NCI-H82 treated with DMSO at 0.1 percent for 48 hours (cell line): ENCODE measurements at regions not wholly inside any gene's neighbourhood (a gene's known extent, or its start where the extent isn't known, plus 50 kb on each side); places are given as distances from the start of the nearest gene placed in this dataset.
"Not testable (repeated sequence)": the region's sequence is repeated elsewhere in the genome, so short reads cannot be mapped to it uniquely, and the experiment has no call there.

Experiments
- DNase-seq: peaks from one replicate; lab custom pipeline; 2025; ENCODE audit not compliant: unreplicated experiment; lab: John Stamatoyannopoulos, UW

- not testable (repeated sequence) for DNase-seq
Measured at GRCh38 chr2:111441614-111442013, 320.9 kb downstream of the BCL2L11 start.

- not testable (repeated sequence) for DNase-seq
Measured at GRCh38 chr2:111442767-111443454, 322.2 kb downstream of the BCL2L11 start.

GRCh38 chr2:111444516-111444915 lies 323.8 kb downstream of the BCL2L11 start:
- not testable (repeated sequence) for DNase-seq

GRCh38 chr2:111445191-111445929 lies 324.6 kb downstream of the BCL2L11 start:
- not testable (repeated sequence) for DNase-seq

- DNase-seq = not testable (repeated sequence)
Measured at GRCh38 chr2:111445941-111446340, 325.2 kb downstream of the BCL2L11 start.

- not testable (repeated sequence) for DNase-seq
Measured at GRCh38 chr2:111447482-111447881, 326.8 kb downstream of the BCL2L11 start.

GRCh38 chr2:111448796-111449195 lies 328.1 kb downstream of the BCL2L11 start:
- DNase-seq = not testable (repeated sequence)

GRCh38 chr2:111450526-111450925 lies 329.8 kb downstream of the BCL2L11 start:
- DNase-seq = not testable (repeated sequence)

- DNase-seq = not testable (repeated sequence)
Measured at GRCh38 chr2:111451692-111452199, 331.0 kb downstream of the BCL2L11 start.

GRCh38 chr2:111452208-111452607 lies 331.5 kb downstream of the BCL2L11 start:
- DNase-seq = not testable (repeated sequence)

- DNase-seq = not testable (repeated sequence)
Measured at GRCh38 chr2:111453308-111453707, 332.6 kb downstream of the BCL2L11 start.

GRCh38 chr2:111453816-111454215 lies 333.1 kb downstream of the BCL2L11 start:
- DNase-seq = not testable (repeated sequence)

GRCh38 chr2:111454404-111454803 lies 333.7 kb downstream of the BCL2L11 start:
- not testable (repeated sequence) for DNase-seq

- not testable (repeated sequence) for DNase-seq
Measured at GRCh38 chr2:111455016-111456015, 334.6 kb downstream of the BCL2L11 start.

- DNase-seq = not testable (repeated sequence)
Measured at GRCh38 chr2:111457191-111457590, 336.5 kb downstream of the BCL2L11 start.

GRCh38 chr2:111460901-111461300 lies 340.2 kb downstream of the BCL2L11 start:
- not testable (repeated sequence) for DNase-seq

- not testable (repeated sequence) for DNase-seq
Measured at GRCh38 chr2:111461831-111462230, 341.1 kb downstream of the BCL2L11 start.

GRCh38 chr2:111462572-111462971 lies 341.9 kb downstream of the BCL2L11 start:
- DNase-seq = not testable (repeated sequence)

GRCh38 chr2:111463238-111463848 lies 342.6 kb downstream of the BCL2L11 start:
- not testable (repeated sequence) for DNase-seq

GRCh38 chr2:111463956-111464355 lies 343.2 kb downstream of the BCL2L11 start:
- DNase-seq = not testable (repeated sequence)
